A673 (cell line): ENCODE measurements at regions not wholly inside any gene's neighbourhood (a gene's known extent, or its start where the extent isn't known, plus 50 kb on each side); places are given as distances from the start of the nearest gene placed in this dataset.

Experiments used
- BruUV-seq: library from RNA; stranded (reverse); fragments of 400-500 nt; replicated peaks from 2 replicates; lab custom pipeline; 2021; lab: Mats Ljungman, UMichigan
- CTCF ChIA-PET: fragments of 300-600 bp; sonication (Branson Sonifier 250); formaldehyde crosslinking; loops from one replicate; lab custom pipeline; 2022; ENCODE audit warnings: antibody characterized with exemption; lab: Charles Lee
- POLR2A ChIA-PET: fragments of 300-600 bp; sonication (Branson Sonifier 250); formaldehyde crosslinking; loops from one replicate; lab custom pipeline; 2022; ENCODE audit warnings: antibody characterized with exemption; ENCODE audit not compliant: low non-redundant PET; lab: Charles Lee
- DNase-seq: peaks from one replicate; pipeline ENCODE4 v3.0.0-alpha.2; 2015; ENCODE audit warnings: low spot score
- H3K27ac ChIP-seq: fragments of 200-600 bp; sonication (generic); 2 replicates; pipeline ENCODE4 v1.5.1; 2016; ENCODE audit warnings: mixed run types, low read depth, mild to moderate bottlenecking, mixed read lengths, antibody characterized with exemption, low read length; ENCODE audit not compliant: poor library complexity, severe bottlenecking
- H3K27me3 ChIP-seq: fragments of 200-600 bp; sonication (generic); replicated peaks from 2 replicates; pipeline ENCODE4 v1.6.1; 2017; ENCODE audit warnings: mixed run types, low read depth, mild to moderate bottlenecking, mixed read lengths, antibody characterized with exemption, low read length; ENCODE audit not compliant: insufficient read depth, poor library complexity
- H3K36me3 ChIP-seq: fragments of 200-600 bp; sonication (generic); 2 replicates; pipeline ENCODE4 v1.6.1; 2016; ENCODE audit warnings: mixed run types, mild to moderate bottlenecking, mixed read lengths, antibody characterized with exemption, low read length; ENCODE audit not compliant: insufficient read depth, poor library complexity, severe bottlenecking
- H3K4me1 ChIP-seq: fragments of 200-600 bp; sonication (generic); 2 replicates; pipeline ENCODE4 v1.6.1; 2017; ENCODE audit warnings: mixed run types, mild to moderate bottlenecking, mixed read lengths, antibody characterized with exemption, low read length; ENCODE audit not compliant: insufficient read depth, poor library complexity, severe bottlenecking
- H3K4me3 ChIP-seq: fragments of 200-600 bp; sonication (generic); 2 replicates; pipeline ENCODE4 v1.5.1; 2016; ENCODE audit warnings: low read depth, mixed run types, mild to moderate bottlenecking, mixed read lengths, low read length; ENCODE audit not compliant: poor library complexity, severe bottlenecking
- H3K9me3 ChIP-seq: fragments of 200-600 bp; sonication (generic); 2 replicates; pipeline ENCODE4 v1.6.1; 2016; ENCODE audit warnings: mixed run types, low read depth, mild to moderate bottlenecking, mixed read lengths, antibody characterized with exemption, low read length; ENCODE audit not compliant: poor library complexity, severe bottlenecking
- CTCF ChIP-seq: fragments of 300-800, 200-600 bp; sonication (generic); conservative IDR thresholded peaks from 2 replicates; pipeline ENCODE4 v1.5.1; 2017; ENCODE audit warnings: low read depth, mild to moderate bottlenecking, antibody characterized with exemption, low read length, moderate library complexity, mixed read lengths
- EZH2 ChIP-seq: fragments of 200-600 bp; sonication (generic); IDR thresholded peaks from 2 replicates; pipeline ENCODE4 v1.6.1; 2017; ENCODE audit warnings: borderline replicate concordance, low read depth, mild to moderate bottlenecking, mixed read lengths, antibody characterized with exemption, low read length; ENCODE audit not compliant: poor library complexity, severe bottlenecking
- intact Hi-C: fragments of 100-400 bp; cut with micrococcal nuclease; formaldehyde crosslinking; loops from one replicate; pipeline ENCODE4 v1.10.0; 2022; ENCODE audit not compliant: unreplicated experiment

GRCh38 chr20:11546939-11547338 lies 370.8 kb upstream of the BTBD3 start:
- POLR2A ChIA-PET: no interaction called here
- Histone ChIP-seq H3K27ac (no peak overlapping the region), H3K36me3 (no peaks in the 10 kb centered on the region), H3K4me1 (peaks cover 9% of the 10 kb centered on the region), H3K4me3 (no peak overlapping the region), H3K27me3 (no peaks in the 10 kb centered on the region), H3K9me3 (no peaks in the 10 kb centered on the region)
- no peak for DNase-seq
- CTCF ChIA-PET: no interaction called here
- intact Hi-C loops: loop anchor here (10.0 kb wide), 3 partner anchors 342 to 1932 kb away; no protein-coding TSS in a partner anchor
- TF ChIP-seq EZH2: no peak
- TF ChIP-seq CTCF: no peak
- no TSS peak for BruUV-seq

GRCh38 chr20:11549172-11550103 lies 368.3 kb upstream of the BTBD3 start:
- BruUV-seq: no TSS peak
- no peak for TF ChIP-seq CTCF
- TF ChIP-seq EZH2: no peak
- ChIA-PET CTCF (interaction anchor here (0.6 kb wide), 1 partner anchor 199 kb away, joined by 3 read pairs; no protein-coding TSS in a partner anchor), POLR2A (no interaction called here)
- Histone ChIP-seq H3K4me1 (peaks cover 3% of the 10 kb centered on the region), H3K36me3 (no peaks in the 10 kb centered on the region), H3K4me3 (no peak overlapping the region), H3K27ac (no peak overlapping the region), H3K27me3 (no peaks in the 10 kb centered on the region), H3K9me3 (no peaks in the 10 kb centered on the region)
- peak; percentile 15 for DNase-seq
- intact Hi-C loops: loop anchor here (10.0 kb wide), 3 partner anchors 345 to 1935 kb away; no protein-coding TSS in a partner anchor

GRCh38 chr20:11550657-11551338 lies 366.9 kb upstream of the BTBD3 start:
- no TSS peak for BruUV-seq
- Histone ChIP-seq H3K27ac (no peak overlapping the region), H3K4me3 (no peak overlapping the region), H3K9me3 (no peaks in the 10 kb centered on the region), H3K4me1 (peaks cover 3% of the 10 kb centered on the region), H3K36me3 (no peaks in the 10 kb centered on the region), H3K27me3 (no peaks in the 10 kb centered on the region)
- TF ChIP-seq CTCF (no peak), EZH2 (no peak)
- POLR2A ChIA-PET: no interaction called here
- CTCF ChIA-PET: no interaction called here
- DNase-seq: no peak
- intact Hi-C loops: no loop called here
